T47D (cell line): ENCODE measurements at regions not wholly inside any gene's neighbourhood (a gene's known extent, or its start where the extent isn't known, plus 50 kb on each side); places are given as distances from the start of the nearest gene placed in this dataset.

Experiments used
- DNase-seq, 2 experiments: peaks; one replicate each; pipeline versions ENCODE4 v3.0.0 to v3.0.0-alpha.2; 2011 to 2012; ENCODE audit warnings: low read depth in 1 of 2, low spot score in 1 of 2
- JUND ChIP-seq: IDR thresholded peaks from 2 replicates; pipeline ENCODE4 v1.6.1; 2012; ENCODE audit warnings: low read depth
- in situ Hi-C: cut with HindIII; loops from 2 replicates; pipeline ENCODE4 v1.10.0; 2016; ENCODE audit warnings: low sequenced_read_pairs, low pct_unique_long_range_greater_than_20kb

DNA sequence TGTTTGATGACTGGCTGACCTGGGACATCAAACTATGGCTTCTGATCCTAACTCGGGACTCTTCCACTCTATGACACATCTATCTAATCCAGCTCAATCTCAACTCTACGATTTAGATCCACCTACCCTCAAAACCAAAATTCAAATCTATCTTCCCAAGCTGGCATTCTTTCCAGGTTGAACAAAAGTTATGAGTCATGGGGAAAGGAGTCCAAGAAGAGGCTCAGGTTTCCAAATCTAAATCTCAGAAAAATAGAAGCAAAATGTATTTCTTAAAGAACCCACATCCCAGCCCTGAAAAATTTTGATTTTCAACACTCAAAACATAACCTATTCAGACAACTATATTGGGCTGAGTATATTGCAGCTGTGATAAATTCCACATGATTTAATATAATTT is 143.9 kb upstream of the IPO5 start:
- in situ Hi-C loops, result no loop called here
- no peak for TF ChIP-seq JUND
- DNase-seq, result no peak

DNA sequence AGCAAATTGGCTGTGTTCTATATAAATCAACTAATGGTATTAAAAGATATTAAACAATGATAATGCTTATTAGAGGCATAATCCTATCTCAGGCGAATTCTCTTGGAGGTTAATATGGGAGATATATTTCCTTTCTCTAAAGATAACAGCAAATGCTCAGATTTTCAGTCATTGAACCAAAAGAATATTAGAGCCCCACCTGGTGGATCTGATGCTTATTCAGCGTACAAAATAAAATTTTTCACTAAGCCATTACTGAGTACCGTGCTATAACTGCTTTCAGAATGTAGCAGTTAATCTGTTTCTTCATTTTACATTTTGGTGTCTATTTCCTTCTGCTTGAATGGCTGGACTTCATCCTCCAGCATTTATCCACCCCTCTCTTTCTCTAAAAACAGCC is 143.3 kb upstream of the IPO5 start:
- TF ChIP-seq JUND, result no peak
- in situ Hi-C loops, result no loop called here
- peak in 1 of 2 experiments; percentile 24 for DNase-seq

DNA sequence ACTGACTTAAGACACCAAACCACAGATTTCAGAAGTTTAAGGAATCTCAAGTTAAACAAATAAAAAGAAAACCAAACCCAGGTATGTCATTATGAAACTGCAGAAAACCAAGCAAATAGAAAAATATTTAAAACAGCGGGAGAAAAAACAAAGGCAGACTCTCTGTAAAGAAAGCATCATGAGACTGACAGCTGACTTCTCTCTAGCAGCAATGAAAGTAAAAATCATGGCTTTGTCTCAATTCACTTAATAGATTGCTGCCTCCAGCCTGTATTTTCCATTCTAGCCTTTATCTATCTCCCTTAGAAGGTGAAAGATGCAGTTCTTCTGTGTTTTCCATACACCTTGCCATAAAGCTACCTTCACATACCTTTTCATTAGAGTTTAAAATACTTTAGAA is 131.1 kb upstream of the IPO5 start:
- DNase-seq, result no peak
- TF ChIP-seq JUND, result no peak
- in situ Hi-C loops, result no loop called here

GRCh38 chr13:97826421-97827012 is 127.0 kb upstream of the IPO5 start:
- no peak for TF ChIP-seq JUND
- in situ Hi-C loops, result no loop called here
- no peak for DNase-seq

- no peak for TF ChIP-seq JUND
- DNase-seq, result peak in 1 of 2 experiments; percentile 10
- in situ Hi-C loops, result no loop called here
These were observed 119.2 kb upstream of the IPO5 start for GRCh38 chr13:97834250-97834649.

GRCh38 chr13:97843189-97843588 is 110.3 kb upstream of the IPO5 start:
- TF ChIP-seq JUND, result no peak
- in situ Hi-C loops, result no loop called here
- no peak for DNase-seq

- no peak for TF ChIP-seq JUND
- in situ Hi-C loops, result no loop called here
- DNase-seq, result no peak
These were observed 109.3 kb upstream of the IPO5 start for GRCh38 chr13:97844151-97844550.

- in situ Hi-C loops, result no loop called here
- TF ChIP-seq JUND, result no peak
- no peak for DNase-seq
These were observed 104.6 kb upstream of the IPO5 start for GRCh38 chr13:97848886-97849285.

DNA sequence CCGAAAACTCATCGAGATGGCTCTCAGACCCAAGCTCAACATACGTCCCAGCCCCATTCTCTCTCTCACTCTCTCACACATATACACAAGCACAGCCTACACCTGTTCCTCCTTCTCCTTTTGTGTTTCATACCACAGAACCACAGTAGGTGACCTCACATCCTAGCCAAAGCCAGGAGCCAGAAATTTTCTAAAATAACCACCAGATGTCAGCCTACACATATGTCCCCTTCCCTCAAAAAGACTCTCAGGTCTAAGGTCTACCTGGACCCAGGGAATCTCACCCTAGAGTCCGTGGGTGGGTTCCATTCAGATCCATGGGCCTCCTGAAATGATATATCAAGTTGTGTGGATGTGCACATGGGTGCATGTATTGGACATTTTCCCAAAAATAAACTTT is 104.2 kb upstream of the IPO5 start:
- DNase-seq, result peak; percentile 11 to 69
- TF ChIP-seq JUND, result no peak
- in situ Hi-C loops, result no loop called here

- no peak for TF ChIP-seq JUND
- DNase-seq, result no peak
- in situ Hi-C loops, result no loop called here
These were observed 102.2 kb upstream of the IPO5 start for GRCh38 chr13:97851269-97851668.

GRCh38 chr13:97852181-97852874 is 101.1 kb upstream of the IPO5 start:
- TF ChIP-seq JUND, result no peak
- in situ Hi-C loops, result no loop called here
- no peak for DNase-seq

DNA sequence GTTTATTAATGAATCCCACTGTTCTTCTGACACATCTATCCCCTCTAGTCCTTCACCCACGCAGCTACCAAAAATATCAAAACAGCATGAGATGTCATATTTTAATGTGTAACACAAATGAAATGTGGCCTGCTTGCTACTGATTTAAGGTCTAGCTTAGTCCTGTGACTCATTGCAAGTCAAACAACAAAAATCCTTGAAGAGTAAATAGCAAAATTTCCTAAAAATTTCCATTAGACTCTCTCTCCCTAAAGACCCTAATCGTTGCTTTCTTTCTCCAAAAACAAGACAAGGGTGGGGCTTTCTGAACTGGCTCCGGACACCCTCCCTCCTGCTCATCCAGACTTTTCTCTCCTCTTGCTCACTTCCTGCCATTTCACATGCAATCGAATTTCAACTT is 99.9 kb upstream of the IPO5 start:
- in situ Hi-C loops, result no loop called here
- TF ChIP-seq JUND, result no peak
- no peak for DNase-seq

DNA sequence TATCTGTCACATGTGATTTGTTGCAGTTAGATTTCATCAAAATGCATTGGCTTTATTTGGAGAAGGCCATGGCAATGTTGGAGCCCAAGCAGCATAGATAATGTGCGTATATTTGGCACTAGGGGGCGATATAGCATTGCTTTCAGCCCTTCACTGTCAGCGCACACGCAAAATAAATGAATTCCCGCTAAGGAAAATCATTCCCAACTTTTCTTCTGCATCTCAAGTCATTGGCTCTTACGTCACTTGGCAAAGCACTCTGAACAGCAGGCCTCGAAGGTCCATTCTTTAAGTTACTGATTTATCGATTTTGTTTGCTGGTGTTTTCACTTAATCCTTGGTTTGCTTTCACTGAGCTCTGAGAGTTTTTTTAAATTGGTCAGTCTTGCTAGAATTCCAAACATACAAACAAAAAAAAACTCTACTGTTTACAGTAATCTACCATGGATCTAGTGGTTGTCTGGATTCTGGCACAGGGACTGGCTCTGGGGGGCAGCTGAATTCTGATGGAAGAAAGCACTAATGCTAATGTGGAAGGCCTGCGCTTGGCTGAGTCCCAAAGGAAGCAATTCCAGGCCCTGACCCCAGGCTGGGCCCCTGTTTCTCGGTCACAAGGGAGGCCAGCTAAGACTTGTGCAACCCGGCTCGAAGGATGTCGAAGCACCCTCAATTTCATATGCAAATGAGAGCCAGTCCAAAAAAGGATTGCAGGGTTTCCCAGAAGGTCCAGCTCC is 97.7 kb upstream of the IPO5 start:
- TF ChIP-seq JUND, result no peak
- DNase-seq, result peak; percentile 39 to 75
- in situ Hi-C loops, result no loop called here
